HCT116 (cell line): ENCODE measurements at regions not wholly inside any gene's neighbourhood (a gene's known extent, or its start where the extent isn't known, plus 50 kb on each side); places are given as distances from the start of the nearest gene placed in this dataset.

Source experiments
- CEBPB ChIP-seq: IDR thresholded peaks from 2 replicates; pipeline ENCODE4 v1.6.1; 2012; ENCODE audit warnings: low read depth
- CTCF ChIP-seq, 3 experiments: fragments of 200-600 bp in 1 of 3; sonication (generic) in 1 of 3; IDR thresholded peaks in 2 of 3; conservative IDR thresholded peaks in 1 of 3; 2 replicates each; pipeline ENCODE4 v1.5.1; 2012 to 2017; ENCODE audit warnings: low read depth in 2 of 3, low read length in 2 of 3, antibody characterized with exemption in 1 of 3, borderline replicate concordance in 1 of 3, control low read depth in 1 of 3, mild to moderate bottlenecking in 1 of 3, mixed read lengths in 1 of 3, mixed run types in 1 of 3, moderate library complexity in 1 of 3; ENCODE audit not compliant: insufficient read depth in 1 of 3
- EZH2 ChIP-seq: fragments of 200-600 bp; sonication (generic); IDR thresholded peaks from 2 replicates; pipeline ENCODE4 v1.6.1; 2017; ENCODE audit warnings: antibody characterized with exemption, mixed run types
- JUND ChIP-seq: IDR thresholded peaks from 2 replicates; pipeline ENCODE4 v1.6.1; 2012
- MAX ChIP-seq: IDR thresholded peaks from 2 replicates; pipeline ENCODE4 v1.6.1; 2012
- POLR2A ChIP-seq: IDR thresholded peaks from 2 replicates; pipeline ENCODE4 v1.7.0; 2011; ENCODE audit warnings: borderline replicate concordance; ENCODE audit not compliant: insufficient read depth, insufficient read length; ENCODE audit errors: extremely low read depth
- POLR2AphosphoS5 ChIP-seq: IDR thresholded peaks from 2 replicates; pipeline ENCODE4 v1.6.1; 2011; ENCODE audit warnings: mild to moderate bottlenecking, low read depth, low read length, moderate library complexity
- RAD21 ChIP-seq: IDR thresholded peaks from 2 replicates; pipeline ENCODE4 v1.6.1; 2012; ENCODE audit warnings: low read depth, mild to moderate bottlenecking
- SIN3A ChIP-seq: IDR thresholded peaks from 2 replicates; pipeline ENCODE4 v1.6.1; 2012; ENCODE audit warnings: low read depth
- SP1 ChIP-seq: IDR thresholded peaks from 2 replicates; pipeline ENCODE4 v1.6.1; 2012; ENCODE audit warnings: low read depth
- SRF ChIP-seq: IDR thresholded peaks from 2 replicates; pipeline ENCODE4 v1.6.1; 2012; ENCODE audit warnings: low read depth
- YY1 ChIP-seq: IDR thresholded peaks from 2 replicates; pipeline ENCODE4 v1.6.1; 2011; ENCODE audit warnings: low read length, low read depth, moderate library complexity, mild to moderate bottlenecking; ENCODE audit not compliant: insufficient replicate concordance; ENCODE audit errors: extremely low read depth
- ZFX ChIP-seq: fragments of 450-650 bp; IDR thresholded peaks from 2 replicates; pipeline ENCODE4 v1.6.1; 2017
- TF ChIP-seq, protein P1 (sequence below): IDR thresholded peaks from 2 replicates; pipeline ENCODE4 v1.6.1; 2011; ENCODE audit warnings: mild to moderate bottlenecking, low read length, moderate library complexity; ENCODE audit not compliant: insufficient replicate concordance; ENCODE audit errors: extremely low read depth

DNA sequence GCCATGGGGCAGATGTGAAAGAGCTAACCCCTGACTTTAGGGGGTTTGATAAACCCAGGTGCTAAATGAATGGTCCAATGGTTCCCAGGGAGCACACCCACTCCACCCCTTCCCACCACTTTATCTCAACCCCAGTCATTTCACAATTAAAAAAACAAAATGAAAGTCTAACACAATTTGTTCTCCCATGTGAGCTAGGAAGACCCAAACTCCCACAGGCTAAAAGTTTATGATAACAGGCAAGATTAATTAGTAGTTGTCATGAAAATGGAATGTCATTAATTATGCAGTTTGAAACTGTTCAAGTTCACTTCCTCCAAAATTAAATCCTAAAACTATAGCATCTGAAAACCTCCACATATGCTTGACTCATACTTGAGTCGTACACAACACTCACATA is 63.3 kb upstream of the TPM1 start:
- TF ChIP-seq CTCF (IDR thresholded peaks at IDR 0.05 in 2 of 3, conservative IDR thresholded peaks at IDR 0.05 in 1 of 3; ENCODE audit: borderline replicate concordance in 1 of 3, insufficient read depth in 1 of 3, low read depth in 2 of 3, low read length in 2 of 3), result no peak
- no peak for TF ChIP-seq POLR2AphosphoS5
- TF ChIP-seq RAD21, result no peak
- no peak for TF ChIP-seq SP1
- no peak for TF ChIP-seq JUND
- no peak for TF ChIP-seq SRF
- TF ChIP-seq CEBPB, result no peak
- TF ChIP-seq YY1, result no peak
- TF ChIP-seq POLR2A, result no peak
- TF ChIP-seq ZFX, result no peak
- TF ChIP-seq EZH2, result no peak
- no peak for TF ChIP-seq MAX
- TF ChIP-seq, protein P1, sequence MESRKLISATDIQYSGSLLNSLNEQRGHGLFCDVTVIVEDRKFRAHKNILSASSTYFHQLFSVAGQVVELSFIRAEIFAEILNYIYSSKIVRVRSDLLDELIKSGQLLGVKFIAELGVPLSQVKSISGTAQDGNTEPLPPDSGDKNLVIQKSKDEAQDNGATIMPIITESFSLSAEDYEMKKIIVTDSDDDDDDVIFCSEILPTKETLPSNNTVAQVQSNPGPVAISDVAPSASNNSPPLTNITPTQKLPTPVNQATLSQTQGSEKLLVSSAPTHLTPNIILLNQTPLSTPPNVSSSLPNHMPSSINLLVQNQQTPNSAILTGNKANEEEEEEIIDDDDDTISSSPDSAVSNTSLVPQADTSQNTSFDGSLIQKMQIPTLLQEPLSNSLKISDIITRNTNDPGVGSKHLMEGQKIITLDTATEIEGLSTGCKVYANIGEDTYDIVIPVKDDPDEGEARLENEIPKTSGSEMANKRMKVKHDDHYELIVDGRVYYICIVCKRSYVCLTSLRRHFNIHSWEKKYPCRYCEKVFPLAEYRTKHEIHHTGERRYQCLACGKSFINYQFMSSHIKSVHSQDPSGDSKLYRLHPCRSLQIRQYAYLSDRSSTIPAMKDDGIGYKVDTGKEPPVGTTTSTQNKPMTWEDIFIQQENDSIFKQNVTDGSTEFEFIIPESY, result no peak
- no peak for TF ChIP-seq SIN3A
